ENCODE measurements at regions not wholly inside any gene's neighbourhood (a gene's known extent, or its start where the extent isn't known, plus 50 kb on each side); places are given as distances from the start of the nearest gene placed in this dataset.
"Not testable (repeated sequence)": the region's sequence is repeated elsewhere in the genome, so short reads cannot be mapped to it uniquely, and the experiment has no call there.

DNA sequence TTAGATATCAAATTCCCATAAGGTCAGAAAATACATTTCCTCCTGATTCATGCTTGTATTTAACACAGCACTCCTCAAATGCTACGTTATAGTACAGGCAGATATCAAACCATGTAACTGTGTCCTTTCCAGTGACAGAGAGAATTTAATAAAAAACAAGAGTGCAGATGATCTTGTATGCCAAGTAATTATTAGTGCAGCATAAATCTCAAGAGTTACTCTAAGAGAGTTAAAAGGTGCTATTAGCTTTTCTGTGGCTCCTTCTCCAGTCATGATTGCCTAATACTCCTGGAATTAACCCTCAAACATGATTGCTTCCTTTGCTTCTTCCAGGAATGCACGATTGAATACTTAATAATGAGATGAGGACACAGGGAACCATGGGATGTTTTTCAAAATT, 413.0 kb upstream of the DPH6 start:
- H3K27me3 ChIP-seq (ENCODE audit: insufficient read depth, low read depth) = no peaks in the 10 kb centered on the region
- no peaks in the 10 kb centered on the region for H3K9me3 ChIP-seq (ENCODE audit: insufficient read depth, low read depth)
- no peaks in the 10 kb centered on the region for H3K4me1 ChIP-seq (replicated peaks; ENCODE audit: insufficient read depth)
- no peaks in the 10 kb centered on the region for H3F3A ChIP-seq (ENCODE audit: insufficient read depth, low read depth)
- no TSS peak for BruUV-seq (replicated peaks)
- no peaks in the 10 kb centered on the region for H3K79me2 ChIP-seq (ENCODE audit: low read depth)
- no peaks in the 10 kb centered on the region for H3K36me3 ChIP-seq (ENCODE audit: low read depth)
- intact Hi-C loops (cut with micrococcal nuclease; ENCODE audit: unreplicated experiment) = no loop called here
- no peak overlapping the region for H3K4me3 ChIP-seq
- no peak overlapping the region for H3K27ac ChIP-seq
- DNase-seq = no peak
- no peak overlapping the region for H2AFZ ChIP-seq
- no peaks in the 10 kb centered on the region for H3K9me2 ChIP-seq (ENCODE audit: insufficient read depth)
- TF ChIP-seq, protein P1, sequence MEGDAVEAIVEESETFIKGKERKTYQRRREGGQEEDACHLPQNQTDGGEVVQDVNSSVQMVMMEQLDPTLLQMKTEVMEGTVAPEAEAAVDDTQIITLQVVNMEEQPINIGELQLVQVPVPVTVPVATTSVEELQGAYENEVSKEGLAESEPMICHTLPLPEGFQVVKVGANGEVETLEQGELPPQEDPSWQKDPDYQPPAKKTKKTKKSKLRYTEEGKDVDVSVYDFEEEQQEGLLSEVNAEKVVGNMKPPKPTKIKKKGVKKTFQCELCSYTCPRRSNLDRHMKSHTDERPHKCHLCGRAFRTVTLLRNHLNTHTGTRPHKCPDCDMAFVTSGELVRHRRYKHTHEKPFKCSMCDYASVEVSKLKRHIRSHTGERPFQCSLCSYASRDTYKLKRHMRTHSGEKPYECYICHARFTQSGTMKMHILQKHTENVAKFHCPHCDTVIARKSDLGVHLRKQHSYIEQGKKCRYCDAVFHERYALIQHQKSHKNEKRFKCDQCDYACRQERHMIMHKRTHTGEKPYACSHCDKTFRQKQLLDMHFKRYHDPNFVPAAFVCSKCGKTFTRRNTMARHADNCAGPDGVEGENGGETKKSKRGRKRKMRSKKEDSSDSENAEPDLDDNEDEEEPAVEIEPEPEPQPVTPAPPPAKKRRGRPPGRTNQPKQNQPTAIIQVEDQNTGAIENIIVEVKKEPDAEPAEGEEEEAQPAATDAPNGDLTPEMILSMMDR (conservative IDR thresholded peaks at IDR 0.05) = no peak
- no peak for TF ChIP-seq EZH2 (IDR thresholded peaks at IDR 0.05; ENCODE audit: low read depth)
- H3K4me2 ChIP-seq = no peak overlapping the region
- no peaks in the 10 kb centered on the region for H4K20me1 ChIP-seq (ENCODE audit: insufficient read depth)
- CTCF ChIA-PET = no interaction called here
- POLR2A ChIA-PET (ENCODE audit: unreplicated experiment) = no interaction called here

DNA sequence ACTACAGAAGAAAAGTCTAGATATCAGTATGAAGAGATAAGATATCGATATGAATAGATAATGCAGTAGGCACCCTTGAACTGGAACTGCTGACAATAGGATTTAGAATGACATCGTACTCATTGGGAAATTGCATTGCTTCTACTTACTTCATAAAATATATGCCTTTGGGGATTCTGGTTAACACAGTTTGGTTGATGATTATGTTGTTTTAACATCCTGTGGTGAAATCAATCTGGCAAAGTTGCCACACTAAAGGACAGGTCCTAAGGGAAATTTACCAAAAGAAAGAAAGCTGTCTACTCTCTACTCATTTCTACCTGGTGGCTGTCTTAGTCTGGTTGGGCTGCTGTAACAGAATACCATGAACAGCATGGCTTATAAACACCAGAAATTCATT, 417.4 kb upstream of the DPH6 start:
- ChIA-PET POLR2A (ENCODE audit: unreplicated experiment) (no interaction called here), CTCF (no interaction called here)
- Histone ChIP-seq H3K27ac (no peak overlapping the region), H2AFZ (no peak overlapping the region), H3F3A (ENCODE audit: insufficient read depth, low read depth) (no peaks in the 10 kb centered on the region), H3K9me2 (ENCODE audit: insufficient read depth) (no peaks in the 10 kb centered on the region; the same call in 1 of the 2 replicates), H3K36me3 (ENCODE audit: low read depth) (no peaks in the 10 kb centered on the region), H3K27me3 (ENCODE audit: insufficient read depth, low read depth) (no peaks in the 10 kb centered on the region), H3K4me2 (no peak overlapping the region), H3K4me1 (replicated peaks; ENCODE audit: insufficient read depth) (no peaks in the 10 kb centered on the region), H3K79me2 (ENCODE audit: low read depth) (no peaks in the 10 kb centered on the region), H3K4me3 (no peak overlapping the region), H3K9me3 (ENCODE audit: insufficient read depth, low read depth) (no peaks in the 10 kb centered on the region), H4K20me1 (ENCODE audit: insufficient read depth) (no peaks in the 10 kb centered on the region)
- TF ChIP-seq, protein P1 (conservative IDR thresholded peaks at IDR 0.05) = no peak
- TF ChIP-seq EZH2 (IDR thresholded peaks at IDR 0.05; ENCODE audit: low read depth) = no peak
- no peak for DNase-seq
- intact Hi-C loops (cut with micrococcal nuclease; ENCODE audit: unreplicated experiment) = no loop called here
- no TSS peak for BruUV-seq (replicated peaks)

DNA sequence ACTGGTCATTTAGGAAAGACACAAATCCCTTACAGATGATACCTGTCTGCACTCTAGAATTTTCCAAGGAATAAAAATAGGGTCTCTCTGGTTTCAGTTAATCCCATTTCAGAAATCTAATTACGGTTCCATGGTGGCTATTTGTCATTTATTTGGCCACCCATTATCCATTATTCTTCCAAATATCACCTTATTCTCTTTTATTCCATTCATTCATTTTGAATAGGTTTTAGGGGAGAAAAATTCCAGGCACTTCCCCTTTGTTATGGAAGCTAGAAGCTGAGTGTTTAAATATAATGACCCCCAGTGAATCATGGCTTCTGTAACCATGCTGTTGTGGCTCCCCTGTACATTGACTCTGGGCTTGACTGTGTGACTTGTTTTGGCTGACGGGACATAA, 420.8 kb upstream of the DPH6 start:
- CTCF ChIA-PET = no interaction called here
- Histone ChIP-seq H3K27me3 (ENCODE audit: insufficient read depth, low read depth) (no peaks in the 10 kb centered on the region), H3K4me1 (replicated peaks; ENCODE audit: insufficient read depth) (no peaks in the 10 kb centered on the region), H3K36me3 (ENCODE audit: low read depth) (no peaks in the 10 kb centered on the region), H3K79me2 (ENCODE audit: low read depth) (no peaks in the 10 kb centered on the region), H3K9me3 (ENCODE audit: insufficient read depth, low read depth) (no peaks in the 10 kb centered on the region), H4K20me1 (ENCODE audit: insufficient read depth) (no peaks in the 10 kb centered on the region), H2AFZ (no peak overlapping the region), H3K4me3 (no peak overlapping the region), H3F3A (ENCODE audit: insufficient read depth, low read depth) (no peaks in the 10 kb centered on the region), H3K4me2 (no peak overlapping the region), H3K27ac (no peak overlapping the region), H3K9me2 (ENCODE audit: insufficient read depth) (no peaks in the 10 kb centered on the region; the same call in 1 of the 2 replicates)
- TF ChIP-seq, protein P1 (conservative IDR thresholded peaks at IDR 0.05) = no peak
- no peak for TF ChIP-seq EZH2 (IDR thresholded peaks at IDR 0.05; ENCODE audit: low read depth)
- BruUV-seq (replicated peaks) = no TSS peak
- no peak for DNase-seq
- POLR2A ChIA-PET (ENCODE audit: unreplicated experiment) = no interaction called here
- intact Hi-C loops (cut with micrococcal nuclease; ENCODE audit: unreplicated experiment) = no loop called here

DNA sequence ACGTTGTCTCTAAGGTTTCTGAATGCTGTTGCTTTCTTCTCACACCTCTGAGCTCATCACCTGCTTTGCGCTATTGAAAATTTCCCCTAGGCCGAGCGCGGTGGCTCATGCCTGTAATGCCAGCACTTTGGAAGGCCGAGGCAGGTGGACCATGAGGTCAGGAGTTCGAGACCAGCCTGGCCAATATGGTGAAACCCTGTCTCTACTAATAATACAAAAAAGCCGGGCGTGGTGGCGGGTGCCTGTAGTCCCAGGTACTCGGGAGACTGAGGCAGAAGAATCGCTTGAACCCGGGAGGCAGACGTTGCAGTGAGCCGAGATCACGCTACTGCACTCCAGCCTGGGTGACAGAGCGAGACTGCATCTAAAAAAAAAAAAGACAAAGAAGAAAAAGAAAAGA, 422.0 kb upstream of the DPH6 start:
- H3K27ac ChIP-seq; H3K9me2 ChIP-seq (ENCODE audit: insufficient read depth); H3K36me3 ChIP-seq (ENCODE audit: low read depth); DNase-seq; POLR2A ChIA-PET (ENCODE audit: unreplicated experiment); H3K4me1 ChIP-seq (replicated peaks; ENCODE audit: insufficient read depth); H3K79me2 ChIP-seq (ENCODE audit: low read depth); H3F3A ChIP-seq (ENCODE audit: insufficient read depth, low read depth); BruUV-seq (replicated peaks); CTCF ChIA-PET; H4K20me1 ChIP-seq (ENCODE audit: insufficient read depth); H2AFZ ChIP-seq; intact Hi-C loops (cut with micrococcal nuclease; ENCODE audit: unreplicated experiment); H3K4me2 ChIP-seq; H3K4me3 ChIP-seq; H3K27me3 ChIP-seq (ENCODE audit: insufficient read depth, low read depth); H3K9me3 ChIP-seq (ENCODE audit: insufficient read depth, low read depth): not testable (repeated sequence)

All from PC-9 (cell line).